ENCODE measurements at regions not wholly inside any gene's neighbourhood (a gene's known extent, or its start where the extent isn't known, plus 50 kb on each side); places are given as distances from the start of the nearest gene placed in this dataset.
"Not testable (repeated sequence)": the region's sequence is repeated elsewhere in the genome, so short reads cannot be mapped to it uniquely, and the experiment has no call there.

DNA sequence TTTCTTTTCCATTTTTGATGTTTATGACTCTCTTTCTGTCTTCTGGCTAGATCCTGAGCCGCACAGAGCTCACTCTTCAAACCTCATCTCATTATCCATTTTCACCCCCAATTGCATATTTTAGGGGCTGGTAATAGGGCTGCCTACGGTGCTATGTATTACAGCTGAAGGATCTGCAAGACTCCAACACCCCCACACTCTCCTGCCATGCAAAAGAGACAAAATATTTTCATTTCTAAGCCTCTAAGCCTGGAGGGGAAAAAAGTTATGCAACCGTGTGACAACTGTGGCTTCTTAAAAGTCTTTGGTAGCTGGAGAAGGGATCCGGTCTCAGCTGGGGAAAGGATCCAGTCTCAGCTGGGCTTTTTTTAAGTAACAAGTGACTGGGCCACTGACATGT, 311.6 kb downstream of the NPHP4 start:
- Mint-ChIP-seq H3K27ac (no peak overlapping the region), H3K4me3 (no peak overlapping the region), H3K36me3 (ENCODE audit: low read depth) (no peaks in the 10 kb centered on the region), H3K4me1 (ENCODE audit: low read depth) (no peaks in the 10 kb centered on the region), H3K9me3 (peaks cover 5% of the 10 kb centered on the region), H3K27me3 (peaks cover 2% of the 10 kb centered on the region)
- TF ChIP-seq, protein P1, sequence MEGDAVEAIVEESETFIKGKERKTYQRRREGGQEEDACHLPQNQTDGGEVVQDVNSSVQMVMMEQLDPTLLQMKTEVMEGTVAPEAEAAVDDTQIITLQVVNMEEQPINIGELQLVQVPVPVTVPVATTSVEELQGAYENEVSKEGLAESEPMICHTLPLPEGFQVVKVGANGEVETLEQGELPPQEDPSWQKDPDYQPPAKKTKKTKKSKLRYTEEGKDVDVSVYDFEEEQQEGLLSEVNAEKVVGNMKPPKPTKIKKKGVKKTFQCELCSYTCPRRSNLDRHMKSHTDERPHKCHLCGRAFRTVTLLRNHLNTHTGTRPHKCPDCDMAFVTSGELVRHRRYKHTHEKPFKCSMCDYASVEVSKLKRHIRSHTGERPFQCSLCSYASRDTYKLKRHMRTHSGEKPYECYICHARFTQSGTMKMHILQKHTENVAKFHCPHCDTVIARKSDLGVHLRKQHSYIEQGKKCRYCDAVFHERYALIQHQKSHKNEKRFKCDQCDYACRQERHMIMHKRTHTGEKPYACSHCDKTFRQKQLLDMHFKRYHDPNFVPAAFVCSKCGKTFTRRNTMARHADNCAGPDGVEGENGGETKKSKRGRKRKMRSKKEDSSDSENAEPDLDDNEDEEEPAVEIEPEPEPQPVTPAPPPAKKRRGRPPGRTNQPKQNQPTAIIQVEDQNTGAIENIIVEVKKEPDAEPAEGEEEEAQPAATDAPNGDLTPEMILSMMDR (IDR thresholded peaks at IDR 0.05) = no peak
- ChIA-PET CTCF (no interaction called here), POLR2A (no interaction called here)
- DNase-seq = no peak
- intact Hi-C loops (cut with micrococcal nuclease) = no loop called here
- no peak for ATAC-seq

DNA sequence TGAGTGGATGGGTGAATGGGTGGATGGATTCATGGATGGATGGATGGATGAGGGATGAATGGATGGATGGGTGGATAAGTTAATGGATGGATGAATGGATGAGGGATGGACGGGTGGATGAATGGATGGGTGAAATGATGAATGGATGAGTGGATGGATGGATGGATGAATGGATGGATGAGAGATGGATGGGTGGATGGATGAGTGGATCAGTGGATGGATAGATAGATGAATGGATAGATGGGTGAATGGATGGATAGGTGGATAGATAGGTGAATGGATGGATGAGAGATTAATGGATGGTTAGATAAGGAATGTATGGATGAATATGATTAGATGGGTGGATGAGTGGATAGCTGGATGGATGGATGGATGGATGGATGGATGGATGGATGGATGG, 313.5 kb downstream of the NPHP4 start:
- Mint-ChIP-seq H3K9me3 (peaks cover 15% of the 10 kb centered on the region), H3K4me3 (no peak overlapping the region), H3K36me3 (ENCODE audit: low read depth) (no peaks in the 10 kb centered on the region), H3K4me1 (ENCODE audit: low read depth) (no peaks in the 10 kb centered on the region), H3K27me3 (peaks cover 2% of the 10 kb centered on the region), H3K27ac (no peak overlapping the region)
- intact Hi-C loops (cut with micrococcal nuclease) = no loop called here
- DNase-seq (no peak), ATAC-seq (no peak)
- TF ChIP-seq, protein P1 (IDR thresholded peaks at IDR 0.05) = no peak
- ChIA-PET POLR2A (no interaction called here), CTCF (no interaction called here)

DNA sequence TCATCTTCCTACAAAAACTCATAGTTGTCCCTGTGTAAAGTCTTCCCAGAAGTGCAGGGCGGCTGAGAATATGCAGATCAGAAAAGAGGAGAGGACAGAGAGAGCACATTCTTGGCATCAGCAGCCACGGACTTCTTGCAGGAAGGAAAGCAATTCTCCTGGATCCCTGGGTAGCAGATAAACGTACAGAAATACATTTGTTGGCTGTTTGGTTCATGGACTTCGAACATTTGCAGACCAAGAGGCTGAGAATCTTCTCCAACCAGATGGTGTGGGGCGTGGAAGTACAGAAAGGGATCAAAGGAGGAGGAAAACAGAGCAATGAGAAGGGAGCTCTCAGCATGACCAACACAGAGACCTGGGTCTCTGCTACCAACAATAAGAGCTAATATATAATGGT, 319.9 kb downstream of the NPHP4 start:
- H3K27ac Mint-ChIP-seq; H3K4me3 Mint-ChIP-seq; ATAC-seq; CTCF ChIA-PET; intact Hi-C loops (cut with micrococcal nuclease); H3K27me3 Mint-ChIP-seq; H3K36me3 Mint-ChIP-seq (ENCODE audit: low read depth); POLR2A ChIA-PET; DNase-seq; H3K4me1 Mint-ChIP-seq (ENCODE audit: low read depth): not testable (repeated sequence)
- H3K9me3 Mint-ChIP-seq = peaks cover 18% of the 10 kb centered on the region

DNA sequence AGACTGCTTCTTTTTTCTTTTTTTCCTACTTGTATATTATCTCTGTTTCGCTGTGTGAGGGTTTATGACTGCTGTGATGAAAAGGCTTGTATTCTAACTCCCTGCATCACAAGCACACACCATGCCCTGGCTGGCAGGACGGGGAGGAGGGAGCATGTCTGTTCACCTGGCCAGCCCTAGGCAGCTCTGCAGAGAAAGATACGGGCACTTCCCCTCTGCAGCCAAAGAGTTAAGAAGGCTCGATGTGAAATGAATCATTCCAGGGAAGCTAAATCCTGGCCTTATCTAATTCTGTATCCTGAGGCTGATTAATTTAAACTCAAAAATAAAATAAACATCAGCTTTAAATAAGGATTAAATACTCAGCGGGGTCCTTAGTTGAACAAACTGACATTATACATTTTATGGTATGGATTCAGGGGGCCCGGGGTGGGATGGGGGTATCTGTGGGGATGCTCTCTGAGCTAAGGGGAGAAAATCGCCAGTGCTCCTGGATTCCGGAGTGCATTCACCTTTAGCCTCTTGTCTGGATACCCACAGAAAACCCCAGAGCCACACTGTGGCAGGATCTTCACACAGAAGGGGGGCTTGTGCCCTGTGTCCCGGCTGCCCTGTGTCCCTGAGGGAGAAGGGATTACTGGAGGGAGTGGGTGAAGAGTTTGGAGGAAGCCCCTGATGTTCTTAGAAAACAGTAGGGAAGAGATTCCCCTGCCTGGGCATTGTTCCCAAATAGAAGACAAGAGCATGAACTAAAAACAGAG, 321.5 kb downstream of the NPHP4 start:
- peaks cover 6% of the 10 kb centered on the region for H3K4me1 Mint-ChIP-seq (ENCODE audit: low read depth)
- H3K9me3 Mint-ChIP-seq = peaks cover 15% of the 10 kb centered on the region
- POLR2A ChIA-PET = no interaction called here
- H3K27me3 Mint-ChIP-seq = no peaks in the 10 kb centered on the region
- DNase-seq (no peak), ATAC-seq (no peak)
- H3K27ac Mint-ChIP-seq = no peak overlapping the region
- TF ChIP-seq, protein P1 (IDR thresholded peaks at IDR 0.05) = no peak
- intact Hi-C loops (cut with micrococcal nuclease) = no loop called here
- no peaks in the 10 kb centered on the region for H3K36me3 Mint-ChIP-seq (ENCODE audit: low read depth)
- CTCF ChIA-PET = no interaction called here
- no peak overlapping the region for H3K4me3 Mint-ChIP-seq

DNA sequence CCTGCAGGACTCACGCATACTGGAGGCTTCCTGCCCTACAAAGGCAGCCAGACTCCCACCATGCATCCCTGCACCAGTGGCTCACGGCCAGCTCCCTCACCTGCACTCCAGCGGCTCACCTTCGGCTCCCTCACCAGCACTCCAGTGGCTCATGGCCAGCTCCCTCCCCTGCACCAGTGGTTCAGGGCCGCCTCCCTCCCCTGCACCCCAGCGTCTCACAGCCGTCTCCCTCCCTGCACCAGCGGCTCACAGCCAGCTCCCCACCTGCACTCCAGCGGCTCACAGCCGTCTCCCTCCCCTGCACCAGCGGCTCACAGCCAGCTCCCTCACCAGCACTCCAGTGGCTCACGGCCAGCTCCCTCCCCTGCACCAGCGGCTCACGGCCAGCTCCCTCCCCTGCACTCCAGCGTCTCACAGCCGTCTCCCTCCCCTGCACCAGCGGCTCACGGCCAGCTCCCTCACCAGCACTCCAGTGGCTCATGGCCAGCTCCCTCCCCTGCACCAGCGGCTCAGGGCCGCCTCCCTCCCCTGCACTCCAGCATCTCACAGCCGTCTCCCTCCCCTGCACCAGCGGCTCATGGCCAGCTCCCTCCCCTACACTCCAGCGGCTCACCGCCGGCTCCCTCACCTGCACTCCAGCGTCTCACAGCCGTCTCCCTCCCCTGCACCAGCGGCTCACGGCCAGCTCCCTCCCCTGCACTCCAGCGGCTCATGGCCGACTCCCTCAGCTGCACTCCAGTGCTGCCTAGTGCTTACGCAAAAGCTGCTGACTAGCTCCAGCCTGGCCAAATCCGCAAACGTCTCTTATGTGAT, 324.5 kb downstream of the NPHP4 start:
- ATAC-seq (no peak), DNase-seq (peak; percentile 5)
- Mint-ChIP-seq H3K27ac (no peak overlapping the region), H3K27me3 (peaks cover 2% of the 10 kb centered on the region), H3K36me3 (ENCODE audit: low read depth) (no peaks in the 10 kb centered on the region), H3K9me3 (peaks cover 4% of the 10 kb centered on the region), H3K4me1 (ENCODE audit: low read depth) (peaks cover 14% of the 10 kb centered on the region), H3K4me3 (peak overlapping the region; percentile 9)
- CTCF ChIA-PET = no interaction called here
- TF ChIP-seq, protein P1 (IDR thresholded peaks at IDR 0.05) = no peak
- intact Hi-C loops (cut with micrococcal nuclease) = no loop called here
- POLR2A ChIA-PET = no interaction called here

All from activated CD8-positive, alpha-beta T cell treated with anti-CD3 and anti-CD28 coated beads for 36 hours (primary cell).